IPS DF 6.9 (cell line): ENCODE measurements at regions not wholly inside any gene's neighbourhood (a gene's known extent, or its start where the extent isn't known, plus 50 kb on each side); places are given as distances from the start of the nearest gene placed in this dataset.

Experiments used
- DNase-seq: peaks from one replicate; pipeline ENCODE4 v3.0.0-alpha.2; 2013; ENCODE audit warnings: low read depth, low spot score
- H3K27ac ChIP-seq: one replicate; pipeline ENCODE4 v1.5.1; 2013; ENCODE audit warnings: low read length, control low read depth
- H3K27me3 ChIP-seq: 2 replicates; pipeline ENCODE4 v1.6.1; 2013; ENCODE audit warnings: mild to moderate bottlenecking, low read length; ENCODE audit not compliant: control insufficient read depth, insufficient read depth
- H3K36me3 ChIP-seq: 2 replicates; pipeline ENCODE4 v1.6.1; 2013; ENCODE audit warnings: low read length; ENCODE audit not compliant: control insufficient read depth, insufficient read depth
- H3K4me1 ChIP-seq: 2 replicates; pipeline ENCODE4 v1.6.1; 2013; ENCODE audit warnings: low read length; ENCODE audit not compliant: control insufficient read depth, insufficient read depth
- H3K4me3 ChIP-seq: 2 replicates; pipeline ENCODE4 v1.5.1; 2013; ENCODE audit warnings: mild to moderate bottlenecking, low read length
- H3K9me3 ChIP-seq: 2 replicates; pipeline ENCODE4 v1.6.1; 2013; ENCODE audit warnings: low read length, inconsistent platforms; ENCODE audit not compliant: control insufficient read depth, insufficient read depth
- whole genome bisulfite sequencing: extraction: QIAGEN DNeasy Blood & Tissue Kit; methylation state at CpG from one replicate; pipeline ENCODE4 v1.1.7; 2013; ENCODE audit warnings: mixed read lengths, missing lambda C conversion rate; ENCODE audit not compliant: insufficient read length, insufficient coverage; 5-methylcytosine and 5-hydroxymethylcytosine counted together

DNA sequence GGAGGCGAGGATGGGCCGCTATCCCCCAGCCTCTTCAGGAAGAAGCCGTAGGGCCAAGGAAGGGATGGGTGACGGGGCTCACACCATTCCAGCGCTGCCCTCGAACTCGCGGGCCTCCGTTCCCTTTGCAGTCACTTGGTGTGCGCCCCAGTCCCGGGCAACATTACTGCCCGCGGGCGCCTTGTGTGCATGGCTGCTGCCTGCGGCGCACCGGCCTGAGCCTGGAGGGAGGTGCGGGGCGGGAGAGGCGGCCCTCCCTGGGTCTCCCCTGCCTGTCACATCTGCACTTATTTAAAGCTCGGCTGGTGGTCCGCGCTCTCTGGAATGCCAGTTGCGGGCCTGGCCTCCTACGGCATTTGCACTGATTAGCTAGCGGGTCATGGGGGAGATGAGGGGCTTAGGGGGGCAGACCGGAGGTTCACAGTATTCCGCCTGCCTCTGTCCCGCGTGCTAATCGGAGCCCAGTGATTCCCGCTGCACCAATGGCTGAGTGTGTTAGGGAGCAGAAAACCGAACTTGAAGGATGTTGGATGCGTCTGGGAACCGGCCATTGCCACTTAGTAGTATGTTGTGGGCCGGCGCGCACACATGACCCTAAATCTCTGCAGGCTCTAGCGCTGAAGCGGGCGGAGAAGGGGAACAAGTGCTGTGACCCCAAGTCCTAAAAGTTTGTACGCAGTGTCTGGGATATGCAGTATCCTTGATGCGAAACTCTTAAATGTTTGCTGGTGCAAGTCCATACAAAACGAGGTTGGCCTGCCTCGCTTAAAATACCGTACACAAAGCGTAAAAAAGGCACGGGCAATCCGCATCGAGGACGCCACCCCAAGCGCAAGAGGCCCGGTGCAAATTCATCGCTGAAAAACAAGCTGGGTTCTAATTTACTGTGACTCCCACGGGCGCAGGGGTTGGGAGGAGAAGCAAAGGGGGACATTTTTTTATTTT, 161.2 kb upstream of the SIX2 start:
- Histone ChIP-seq H3K36me3 (no peaks in the 10 kb centered on the region), H3K9me3 (no peaks in the 10 kb centered on the region), H3K4me3 (peak overlapping the region; percentile 58; the same call in 1 of the 2 replicates), H3K27ac (no peak overlapping the region), H3K4me1 (0 out of 2 replicates have a peak, but pooled peaks cover 1% of the 10 kb centered on the region), H3K27me3 (peaks cover 18% of the 10 kb centered on the region)
- DNase-seq: peak; percentile 20
- no CpG with 5 or more reads among the region's 56 CpGs for WGBS

DNA sequence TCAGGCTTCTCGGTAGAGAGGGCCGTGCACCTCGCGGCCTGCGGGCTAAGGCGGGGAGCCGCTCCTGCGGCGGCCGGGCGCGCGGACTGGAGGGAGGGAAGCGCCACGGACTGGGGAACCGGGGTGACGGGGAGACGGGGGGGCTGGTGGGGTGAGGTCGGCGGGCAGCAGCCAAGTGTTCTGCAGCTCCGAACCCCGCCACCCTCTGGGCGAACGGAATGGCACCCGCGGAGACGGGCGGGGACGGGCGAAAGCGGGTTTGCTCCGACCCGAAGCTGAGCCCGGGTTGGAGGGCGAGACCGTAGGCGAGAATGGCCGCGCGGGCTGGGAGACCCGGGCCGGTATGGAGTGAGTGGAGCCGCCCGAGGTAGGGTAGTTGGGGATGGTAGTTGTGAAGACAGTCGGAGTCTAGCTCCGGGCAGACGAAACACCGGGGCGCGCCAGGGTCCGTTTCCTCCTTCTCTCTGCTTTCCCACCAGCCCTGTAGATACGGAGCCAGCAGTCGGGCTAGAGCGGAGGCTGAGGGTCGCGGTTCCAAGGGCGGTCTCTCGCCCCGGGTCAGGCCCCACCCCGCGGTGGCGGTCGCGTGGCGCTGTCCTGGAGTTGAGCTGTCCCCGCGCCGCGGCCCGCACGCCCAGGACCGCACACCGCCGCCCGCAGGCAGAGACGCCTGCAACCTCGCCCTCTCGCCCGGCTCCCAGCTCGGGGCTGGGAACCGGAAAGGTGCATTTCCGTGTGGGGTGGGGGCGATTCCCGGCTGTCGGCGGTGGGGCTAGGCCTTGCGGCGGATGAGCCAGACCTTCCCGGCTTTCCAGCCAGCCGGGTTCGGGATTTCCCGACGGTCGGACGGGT, 160.3 kb upstream of the SIX2 start:
- DNase-seq: no peak
- H3K4me1 ChIP-seq: 0 out of 2 replicates have a peak, but pooled peaks cover 1% of the 10 kb centered on the region
- peak overlapping the region; percentile 58 for H3K4me3 ChIP-seq
- no CpG with 5 or more reads among the region's 95 CpGs for WGBS
- no peak overlapping the region for H3K27ac ChIP-seq
- no peaks in the 10 kb centered on the region for H3K36me3 ChIP-seq
- peaks cover 18% of the 10 kb centered on the region for H3K27me3 ChIP-seq
- H3K9me3 ChIP-seq: no peaks in the 10 kb centered on the region

DNA sequence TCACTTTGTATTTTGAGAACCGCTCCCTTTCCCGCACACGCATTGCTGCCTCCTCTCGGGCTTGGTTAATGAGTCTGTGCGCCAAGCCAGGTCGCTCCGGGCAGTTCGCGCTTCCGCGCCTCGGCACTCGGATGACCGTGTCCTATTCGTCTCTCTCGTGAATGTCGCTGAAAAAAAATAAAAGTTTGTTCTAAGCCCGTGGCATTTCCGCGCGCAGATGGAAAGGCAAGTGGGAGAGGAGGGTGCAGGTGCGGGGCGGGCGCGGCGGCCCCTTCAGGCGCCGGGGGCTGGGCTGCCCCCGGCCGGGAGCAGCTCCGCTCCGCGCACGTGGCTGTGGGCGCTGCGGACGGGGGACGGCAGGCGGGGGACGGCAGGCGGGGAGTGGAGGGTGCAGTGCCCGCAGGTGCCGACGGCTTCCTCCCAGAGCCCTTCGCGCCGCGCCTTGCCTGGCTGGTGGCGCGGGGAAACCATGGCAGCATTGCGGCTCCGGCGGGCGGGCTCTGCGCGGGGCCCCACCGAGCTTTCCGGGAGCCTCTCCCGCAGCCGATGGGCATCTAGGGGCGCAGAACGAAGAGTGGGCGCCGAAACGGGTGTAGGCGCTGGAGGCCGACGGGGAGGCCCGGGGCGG, 159.6 kb upstream of the SIX2 start:
- H3K27ac ChIP-seq: no peak overlapping the region
- peak overlapping the region; percentile 58; the same call in 1 of the 2 replicates for H3K4me3 ChIP-seq
- H3K4me1 ChIP-seq: 0 out of 2 replicates have a peak, but pooled peaks cover 1% of the 10 kb centered on the region
- no peaks in the 10 kb centered on the region for H3K9me3 ChIP-seq
- DNase-seq: no peak
- peaks cover 18% of the 10 kb centered on the region for H3K27me3 ChIP-seq
- no peaks in the 10 kb centered on the region for H3K36me3 ChIP-seq
- no CpG with 5 or more reads among the region's 70 CpGs for WGBS

DNA sequence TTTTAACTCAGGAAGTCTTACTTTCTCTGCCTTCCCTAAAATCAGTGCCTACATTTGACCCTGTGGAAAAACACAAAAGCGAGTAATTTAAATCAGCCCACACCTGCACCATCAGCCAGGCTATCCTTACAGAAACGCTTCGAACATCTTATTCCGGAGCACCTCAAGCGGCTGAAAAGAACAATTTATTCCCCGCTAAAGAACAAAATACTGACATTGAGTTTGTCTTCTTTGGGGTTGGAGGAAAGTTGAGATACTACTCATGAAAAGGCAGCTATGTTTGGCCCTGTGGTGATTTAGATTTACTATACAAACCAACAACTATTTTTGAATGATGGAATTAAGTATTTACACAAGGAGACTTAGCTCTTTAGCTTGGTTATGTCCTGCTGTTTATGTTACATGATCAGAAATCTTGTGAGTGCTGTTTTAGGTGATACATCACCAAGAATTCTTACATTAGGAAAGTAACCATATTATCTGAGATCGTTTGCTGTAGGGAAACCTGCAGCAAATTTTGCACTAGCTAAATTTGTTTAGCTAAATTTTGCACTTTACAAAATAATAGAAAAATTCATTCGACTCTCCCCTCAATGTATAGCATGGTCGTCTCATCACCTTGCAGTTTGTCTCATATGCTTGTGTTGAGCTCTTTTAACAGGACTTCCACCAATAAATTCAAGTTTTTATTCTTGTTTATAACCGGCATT, 158.8 kb upstream of the SIX2 start:
- Histone ChIP-seq H3K27me3 (peaks cover 18% of the 10 kb centered on the region), H3K4me3 (no peak overlapping the region), H3K9me3 (no peaks in the 10 kb centered on the region), H3K27ac (no peak overlapping the region), H3K4me1 (0 out of 2 replicates have a peak, but pooled peaks cover 1% of the 10 kb centered on the region), H3K36me3 (no peaks in the 10 kb centered on the region)
- no CpG with 5 or more reads among the region's 10 CpGs for WGBS
- no peak for DNase-seq

DNA sequence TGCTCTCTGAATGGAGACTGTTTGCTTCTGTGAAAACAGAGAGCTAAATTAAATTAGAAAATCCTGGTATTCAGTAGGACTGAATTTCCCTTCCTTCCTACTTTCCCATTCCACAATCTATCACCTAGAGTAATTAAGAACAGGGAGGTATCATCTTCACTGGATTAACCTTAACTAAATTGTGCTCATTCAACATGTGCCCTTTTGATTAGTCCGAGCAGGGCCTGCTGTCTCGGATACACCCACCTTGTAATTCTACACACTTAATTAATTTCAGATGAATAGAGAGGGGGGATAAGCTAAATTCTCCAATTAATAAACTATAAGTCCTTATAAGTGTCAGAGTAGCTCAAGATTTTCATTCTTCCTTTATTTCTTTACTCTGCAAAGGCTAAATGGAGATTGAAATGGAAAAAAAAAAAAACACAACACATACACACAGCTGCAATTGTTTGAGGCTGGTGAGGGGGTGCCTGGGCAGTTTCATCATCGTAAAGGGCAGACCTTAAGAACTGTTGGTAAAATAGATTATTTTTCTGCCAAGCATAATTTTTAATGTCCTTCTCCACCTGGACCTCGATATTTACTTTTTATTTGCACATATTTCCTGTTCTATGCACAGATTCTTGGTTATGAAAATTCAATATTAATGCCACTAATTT, 157.1 kb upstream of the SIX2 start:
- Histone ChIP-seq H3K9me3 (no peaks in the 10 kb centered on the region), H3K27me3 (peaks cover 18% of the 10 kb centered on the region), H3K27ac (no peak overlapping the region), H3K36me3 (no peaks in the 10 kb centered on the region), H3K4me1 (0 out of 2 replicates have a peak, but pooled peaks cover 1% of the 10 kb centered on the region), H3K4me3 (no peak overlapping the region)
- no peak for DNase-seq
- no CpG with 5 or more reads among the region's 4 CpGs for WGBS

DNA sequence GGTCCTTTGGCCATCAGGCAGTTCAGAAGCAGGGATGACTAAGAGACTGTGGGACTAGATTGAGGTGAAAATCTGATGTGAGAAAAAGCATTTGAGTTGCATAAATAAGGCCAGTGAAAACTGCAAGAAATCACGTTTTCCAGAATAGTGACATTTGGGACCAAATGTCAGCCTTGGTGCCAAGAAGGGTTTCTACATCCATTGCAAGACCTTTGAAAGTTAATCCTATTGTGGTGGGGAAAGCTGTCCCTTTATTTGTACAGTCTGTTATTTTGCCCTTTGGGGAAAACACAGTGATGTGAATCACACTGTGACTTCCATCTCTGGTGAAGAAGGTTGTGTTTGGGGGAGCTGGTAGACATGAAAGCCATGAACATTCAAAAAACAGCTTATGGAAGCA, 153.5 kb upstream of the SIX2 start:
- no CpG with 5 or more reads among the region's 1 CpG for WGBS
- DNase-seq: no peak

DNA sequence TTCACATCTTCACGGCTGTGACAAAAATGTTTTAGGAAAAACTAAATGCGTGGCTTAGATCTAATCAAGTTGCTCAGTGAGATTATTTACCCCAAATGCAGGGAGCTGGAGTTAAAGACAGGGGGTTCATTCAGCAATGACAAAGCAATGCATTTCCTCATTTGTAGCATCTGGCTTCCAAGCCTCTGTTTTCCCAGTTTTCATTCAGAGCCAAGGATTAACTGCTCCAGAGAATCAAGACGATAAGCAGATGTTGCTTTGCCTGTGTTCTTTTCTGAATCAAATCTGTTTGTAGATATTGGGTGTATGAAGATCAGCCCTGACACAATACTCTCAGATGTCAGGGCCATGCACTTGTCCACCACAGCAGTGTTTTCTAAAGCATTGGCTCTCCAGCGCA, 147.4 kb upstream of the SIX2 start:
- WGBS: no CpG with 5 or more reads among the region's 4 CpGs
- DNase-seq: no peak
- H3K27me3 ChIP-seq: no peaks in the 10 kb centered on the region

More for the DNA sequence above, 153.5 kb upstream of the SIX2 start:
- Histone ChIP-seq H3K4me1 (no peaks in the 10 kb centered on the region), H3K4me3 (no peak overlapping the region), H3K27me3 (peaks cover under 1% of the 10 kb centered on the region), H3K27ac (no peak overlapping the region), H3K9me3 (no peaks in the 10 kb centered on the region), H3K36me3 (no peaks in the 10 kb centered on the region)

DNA sequence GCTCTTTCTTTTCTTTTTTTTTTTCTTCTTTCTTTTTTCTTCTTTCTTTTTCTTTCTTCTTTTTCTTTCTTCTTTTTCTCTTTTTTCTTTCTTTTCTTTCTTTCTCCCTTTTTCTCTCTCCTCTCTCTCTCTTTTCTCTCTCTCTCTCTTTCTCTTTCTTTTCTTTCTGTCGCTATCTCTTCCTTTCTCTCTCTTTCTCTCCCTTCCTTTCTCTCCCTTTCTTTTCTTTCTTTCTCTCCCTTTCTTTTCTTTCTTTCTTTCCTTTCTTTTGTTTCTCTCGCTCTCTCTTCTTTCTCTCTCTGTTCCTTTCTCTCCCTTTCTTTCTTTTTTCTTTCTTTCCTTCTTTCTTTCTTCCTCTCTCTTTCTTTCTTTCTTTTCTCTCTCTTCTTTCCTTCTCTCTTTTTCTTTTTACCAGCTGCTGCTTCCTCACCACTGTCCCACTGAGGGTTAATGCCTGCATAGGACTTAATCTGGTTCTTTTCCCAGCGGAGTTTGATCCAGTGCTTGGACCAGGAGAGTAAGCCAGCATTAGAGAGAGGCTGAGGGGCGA, 145.4 kb upstream of the SIX2 start:
- H3K27ac ChIP-seq: no peak overlapping the region
- no peak for DNase-seq
- no peaks in the 10 kb centered on the region for H3K4me1 ChIP-seq

More for the DNA sequence above, 147.4 kb upstream of the SIX2 start:
- H3K9me3 ChIP-seq: no peaks in the 10 kb centered on the region
- H3K4me3 ChIP-seq: no peak overlapping the region
- H3K4me1 ChIP-seq: no peaks in the 10 kb centered on the region
- H3K27ac ChIP-seq: no peak overlapping the region
- H3K36me3 ChIP-seq: no peaks in the 10 kb centered on the region

DNA sequence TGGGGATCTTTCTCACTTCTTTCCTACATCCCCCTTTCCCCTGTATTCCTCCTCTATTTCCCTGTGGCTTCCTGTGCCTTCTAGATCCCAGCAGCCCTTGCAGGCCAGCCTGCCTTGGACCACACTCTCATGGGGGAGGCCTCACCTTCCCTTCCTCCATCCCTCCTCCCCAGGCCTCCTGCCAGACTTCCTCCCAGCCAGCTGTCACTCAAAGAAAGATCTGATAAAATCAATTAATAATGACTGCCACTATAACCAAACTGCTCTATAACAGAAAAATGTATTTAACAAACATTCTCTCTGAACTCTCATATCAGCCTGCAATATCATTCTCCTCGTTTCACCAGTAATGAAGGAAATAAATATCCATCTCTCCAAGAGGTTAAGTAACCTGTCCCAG, 144.9 kb upstream of the SIX2 start:
- no CpG with 5 or more reads among the region's 1 CpG for WGBS
- no peak overlapping the region for H3K4me3 ChIP-seq
- H3K27me3 ChIP-seq: no peaks in the 10 kb centered on the region
- H3K36me3 ChIP-seq: no peaks in the 10 kb centered on the region
- DNase-seq: no peak
- H3K27ac ChIP-seq: no peak overlapping the region
- no peaks in the 10 kb centered on the region for H3K9me3 ChIP-seq
- H3K4me1 ChIP-seq: no peaks in the 10 kb centered on the region

More for the DNA sequence above, 145.4 kb upstream of the SIX2 start:
- Histone ChIP-seq H3K9me3 (no peaks in the 10 kb centered on the region), H3K4me3 (no peak overlapping the region), H3K27me3 (no peaks in the 10 kb centered on the region), H3K36me3 (no peaks in the 10 kb centered on the region)
- WGBS: no CpG with 5 or more reads among the region's 4 CpGs
